IMR-90 (cell line): ENCODE measurements at regions not wholly inside any gene's neighbourhood (a gene's known extent, or its start where the extent isn't known, plus 50 kb on each side); places are given as distances from the start of the nearest gene placed in this dataset.

Experiments
- ATAC-seq: fragments of 200-7000 bp; cut with Tn5 transposase; 2 replicates; pipeline ENCODE4 v1.9.1; 2020; ENCODE audit warnings: low read depth, mild to moderate bottlenecking, moderate library complexity
- BruUV-seq: library from RNA; stranded (reverse); fragments of 400-500 nt; replicated peaks from 2 replicates; lab custom pipeline; 2021; lab: Mats Ljungman, UMichigan
- CTCF ChIA-PET: fragments of 300-600 bp; formaldehyde crosslinking; extraction: SDS; loops from one replicate; lab custom pipeline; 2021; ENCODE audit warnings: antibody characterized with exemption; lab: Yijun Ruan, JAX
- POLR2A ChIA-PET: fragments of 300-600 bp; sonication (Branson Sonifier 250); formaldehyde crosslinking; loops from one replicate; lab custom pipeline; 2022; ENCODE audit warnings: antibody characterized with exemption; ENCODE audit not compliant: unreplicated experiment; lab: Charles Lee
- DNase-seq: peaks from one replicate; pipeline ENCODE4 v3.0.0; 2013
- H2AFZ ChIP-seq: replicated peaks from 2 replicates; pipeline ENCODE3; 2013; ENCODE audit warnings: low read length, mild to moderate bottlenecking; ENCODE audit not compliant: poor library complexity
- H2AK5ac ChIP-seq: 2 replicates; pipeline ENCODE4 v1.6.1; 2013; ENCODE audit warnings: low read depth, low read length, inconsistent platforms
- H2AK9ac ChIP-seq: replicated peaks from 2 replicates; pipeline ENCODE3; 2013; ENCODE audit warnings: mild to moderate bottlenecking, low read depth, low read length, moderate library complexity; ENCODE audit not compliant: poor library complexity
- H2BK120ac ChIP-seq: 2 replicates; pipeline ENCODE4 v1.6.1; 2013; ENCODE audit warnings: low read depth, low read length, inconsistent platforms
- H2BK15ac ChIP-seq: 3 replicates; pipeline ENCODE4 v1.6.1; 2013; ENCODE audit warnings: low read depth, low read length, inconsistent platforms
- H2BK20ac ChIP-seq: 2 replicates; pipeline ENCODE4 v1.6.1; 2013; ENCODE audit warnings: low read depth, mild to moderate bottlenecking, inconsistent platforms, low read length, moderate library complexity
- H2BK5ac ChIP-seq: 2 replicates; pipeline ENCODE4 v1.6.1; 2013; ENCODE audit warnings: mild to moderate bottlenecking, low read depth, low read length, inconsistent platforms; ENCODE audit not compliant: poor library complexity, severe bottlenecking
- H3K14ac ChIP-seq: replicated peaks from 2 replicates; pipeline ENCODE4 v1.6.1; 2013; ENCODE audit warnings: low read depth, low read length, inconsistent platforms
- H3K18ac ChIP-seq: 2 replicates; pipeline ENCODE4 v1.6.1; 2013; ENCODE audit warnings: low read depth, low read length, control low read depth
- H3K23ac ChIP-seq: 2 replicates; pipeline ENCODE4 v1.6.1; 2013; ENCODE audit warnings: low read depth, low read length, inconsistent platforms
- H3K27ac ChIP-seq: 2 replicates; pipeline ENCODE4 v1.5.1; 2013; ENCODE audit warnings: mild to moderate bottlenecking, control low read depth, low read length; ENCODE audit not compliant: insufficient read depth
- H3K27me3 ChIP-seq: 2 replicates; pipeline ENCODE4 v1.6.1; 2013; ENCODE audit warnings: low read length; ENCODE audit not compliant: control insufficient read depth, insufficient read depth
- H3K36me3 ChIP-seq: 2 replicates; pipeline ENCODE4 v1.6.1; 2013; ENCODE audit warnings: low read length, mixed read lengths; ENCODE audit not compliant: control insufficient read depth, insufficient read depth
- H3K4ac ChIP-seq: 2 replicates; pipeline ENCODE4 v1.6.1; 2013; ENCODE audit warnings: low read depth, low read length, inconsistent platforms
- H3K4me1 ChIP-seq: 2 replicates; pipeline ENCODE4 v1.6.1; 2013; ENCODE audit warnings: low read length, mixed read lengths; ENCODE audit not compliant: control insufficient read depth, insufficient read depth
- H3K4me2 ChIP-seq: 2 replicates; pipeline ENCODE4 v1.6.1; 2013; ENCODE audit warnings: low read depth, mild to moderate bottlenecking, control low read depth, low read length, moderate library complexity
- H3K4me3 ChIP-seq: 2 replicates; pipeline ENCODE4 v1.5.1; 2013; ENCODE audit warnings: low read depth, mild to moderate bottlenecking, control low read depth, low read length, moderate library complexity; ENCODE audit not compliant: insufficient read depth
- H3K56ac ChIP-seq: 2 replicates; pipeline ENCODE4 v1.6.1; 2013; ENCODE audit warnings: low read length, inconsistent platforms; ENCODE audit not compliant: insufficient read depth; ENCODE audit errors: extremely low read depth
- H3K79me1 ChIP-seq, 2 experiments: 2 replicates each; pipeline ENCODE4 v1.6.1; 2013; ENCODE audit warnings: low read length in 2 of 2, inconsistent platforms in 1 of 2, low read depth in 1 of 2
- H3K9ac ChIP-seq: 2 replicates; pipeline ENCODE4 v1.6.1; 2013; ENCODE audit warnings: low read depth, low read length, control low read depth
- H3K9me1 ChIP-seq: 2 replicates; pipeline ENCODE4 v1.6.1; 2013; ENCODE audit warnings: low read length, inconsistent platforms; ENCODE audit not compliant: insufficient read depth
- H3K9me3 ChIP-seq: 2 replicates; pipeline ENCODE4 v1.6.1; 2013; ENCODE audit warnings: low read length; ENCODE audit not compliant: control insufficient read depth, insufficient read depth
- H4K20me1 ChIP-seq: 2 replicates; pipeline ENCODE4 v1.6.1; 2013; ENCODE audit warnings: low read length, inconsistent platforms; ENCODE audit not compliant: insufficient read depth
- H4K5ac ChIP-seq: 2 replicates; pipeline ENCODE4 v1.6.1; 2013; ENCODE audit warnings: mild to moderate bottlenecking, low read depth, low read length, control low read depth
- H4K8ac ChIP-seq, 2 experiments: 2 replicates each; pipeline ENCODE4 v1.6.1; 2013; ENCODE audit warnings: low read depth in 2 of 2, low read length in 2 of 2, control low read depth in 1 of 2, inconsistent platforms in 1 of 2
- H4K91ac ChIP-seq: 2 replicates; pipeline ENCODE4 v1.6.1; 2013; ENCODE audit warnings: low read depth, low read length, inconsistent platforms; ENCODE audit not compliant: insufficient read depth
- BHLHE40 ChIP-seq: fragments of 150-350 bp; IDR thresholded peaks from 2 replicates; pipeline ENCODE4 v1.6.1; 2016; ENCODE audit warnings: mild to moderate bottlenecking, low read depth, low read length
- CEBPB ChIP-seq: IDR thresholded peaks from 2 replicates; pipeline ENCODE4 v1.6.1; 2012; ENCODE audit warnings: low read depth, low read length, improper control_type of control experiment
- ELK1 ChIP-seq: fragments of 150-350 bp; IDR thresholded peaks from 2 replicates; pipeline ENCODE4 v1.6.1; 2016; ENCODE audit warnings: low read depth, mild to moderate bottlenecking, low read length, moderate library complexity, borderline replicate concordance
- MAFK ChIP-seq: IDR thresholded peaks from 2 replicates; pipeline ENCODE4 v1.6.1; 2012; ENCODE audit warnings: low read depth, low read length, improper control_type of control experiment
- MAZ ChIP-seq: IDR thresholded peaks from 2 replicates; pipeline ENCODE4 v1.6.1; 2012; ENCODE audit warnings: low read depth, mild to moderate bottlenecking, low read length, improper control_type of control experiment, moderate library complexity, borderline replicate concordance
- MXI1 ChIP-seq: IDR thresholded peaks from 2 replicates; pipeline ENCODE4 v1.6.1; 2012; ENCODE audit warnings: low read depth, mild to moderate bottlenecking, low read length, moderate library complexity, borderline replicate concordance
- NFE2L2 ChIP-seq: fragments of 150-350 bp; IDR thresholded peaks from 2 replicates; pipeline ENCODE4 v1.6.1; 2016; ENCODE audit warnings: low read depth, mild to moderate bottlenecking, low read length
- RCOR1 ChIP-seq: IDR thresholded peaks from 2 replicates; pipeline ENCODE4 v1.6.1; 2012; ENCODE audit warnings: mild to moderate bottlenecking, low read length, improper control_type of control experiment; ENCODE audit not compliant: insufficient replicate concordance
- USF2 ChIP-seq: fragments of 150-350 bp; IDR thresholded peaks from 2 replicates; pipeline ENCODE4 v1.6.1; 2017; ENCODE audit warnings: mild to moderate bottlenecking, antibody characterized with exemption, low read length, low read depth
- WGBS, 2 experiments: methylation state at CpG; one replicate each; pipeline versions ENCODE4 v1.1.5 to v1.1.7; 2013; ENCODE audit warnings: missing lambda C conversion rate in 2 of 2; ENCODE audit not compliant: insufficient read length in 1 of 2; ENCODE audit errors: extremely low coverage in 2 of 2; 5-methylcytosine and 5-hydroxymethylcytosine counted together
- dilution Hi-C: fragments of 300-500 bp; cut with HindIII; formaldehyde crosslinking; loops from one replicate; pipeline ENCODE4 v1.14.3; 2018; ENCODE audit warnings: low sequenced_read_pairs; ENCODE audit not compliant: unreplicated experiment
- in situ Hi-C: fragments of 300-500 bp; cut with MboI; formaldehyde crosslinking; loops from 3 replicates; pipeline ENCODE4 v1.14.3; 2019; ENCODE audit warnings: low sequenced_read_pairs, inconsistent platforms, mixed read lengths
- intact Hi-C: fragments of 100-400 bp; cut with micrococcal nuclease; formaldehyde crosslinking; loops from 2 replicates; pipeline ENCODE4 v1.10.0; 2022

GRCh38 chr4:140240237-140240636, 86.3 kb upstream of the MAML3 start:
- POLR2A ChIA-PET, result no interaction called here
- H2AK9ac ChIP-seq, result no peak overlapping the region
- no peaks in the 10 kb centered on the region for H4K20me1 ChIP-seq
- TF ChIP-seq MAZ, result no peak
- TF ChIP-seq NFE2L2, result no peak
- TF ChIP-seq CEBPB, result no peak
- no peak for TF ChIP-seq ELK1
- no peak for TF ChIP-seq USF2
- no peak for TF ChIP-seq MXI1
- no peak for TF ChIP-seq RCOR1
- no peak for TF ChIP-seq BHLHE40
- no peak for TF ChIP-seq MAFK
- no peak overlapping the region for H4K91ac ChIP-seq
- H3K4me1 ChIP-seq, result peaks cover 18% of the 10 kb centered on the region
- dilution Hi-C loops, result no loop called here
- H3K27me3 ChIP-seq, result no peaks in the 10 kb centered on the region
- WGBS, 2 experiments, result no CpG with 5 or more reads among the region's 6 CpGs
- no TSS peak for BruUV-seq
- no peak overlapping the region for H2BK20ac ChIP-seq
- H2BK120ac ChIP-seq, result no peak overlapping the region
- H3K79me1 ChIP-seq, result no peaks in the 10 kb centered on the region
- ATAC-seq (no peak), DNase-seq (no peak)
- H3K9ac ChIP-seq, result no peak overlapping the region
- CTCF ChIA-PET, result no interaction called here
- H3K4me3 ChIP-seq, result no peak overlapping the region
- in situ Hi-C loops, result no loop called here
- no peak overlapping the region for H2BK15ac ChIP-seq
- no peak overlapping the region for H3K23ac ChIP-seq
- H2BK5ac ChIP-seq, result no peak overlapping the region
- H3K36me3 ChIP-seq, result no peaks in the 10 kb centered on the region
- peak overlapping the region; percentile 9; the same call in 1 of the 2 replicates for H2AK5ac ChIP-seq
- no peak overlapping the region for H4K8ac ChIP-seq
- peaks cover 26% of the 10 kb centered on the region for H3K9me1 ChIP-seq
- no peak overlapping the region for H3K4ac ChIP-seq
- no peak overlapping the region for H2AFZ ChIP-seq
- no peaks in the 10 kb centered on the region for H3K9me3 ChIP-seq
- H4K5ac ChIP-seq, result no peak overlapping the region
- intact Hi-C loops, result no loop called here
- H3K14ac ChIP-seq, result no peak overlapping the region; the same call in 1 of the 2 replicates
- no peak overlapping the region for H3K18ac ChIP-seq
- no peak overlapping the region for H3K4me2 ChIP-seq
- H3K56ac ChIP-seq, result no peak overlapping the region
- H3K27ac ChIP-seq, result no peak overlapping the region
